HuH-7 (cell line): ENCODE measurements at regions not wholly inside any gene's neighbourhood (a gene's known extent, or its start where the extent isn't known, plus 50 kb on each side); places are given as distances from the start of the nearest gene placed in this dataset.

Experiments
- DNase-seq: peaks from one replicate; pipeline ENCODE4 v3.0.0; 2011; ENCODE audit warnings: low spot score

GRCh38 chr9:81389569-81389993, 299.8 kb downstream of the TLE1 start:
- no peak for DNase-seq

DNA sequence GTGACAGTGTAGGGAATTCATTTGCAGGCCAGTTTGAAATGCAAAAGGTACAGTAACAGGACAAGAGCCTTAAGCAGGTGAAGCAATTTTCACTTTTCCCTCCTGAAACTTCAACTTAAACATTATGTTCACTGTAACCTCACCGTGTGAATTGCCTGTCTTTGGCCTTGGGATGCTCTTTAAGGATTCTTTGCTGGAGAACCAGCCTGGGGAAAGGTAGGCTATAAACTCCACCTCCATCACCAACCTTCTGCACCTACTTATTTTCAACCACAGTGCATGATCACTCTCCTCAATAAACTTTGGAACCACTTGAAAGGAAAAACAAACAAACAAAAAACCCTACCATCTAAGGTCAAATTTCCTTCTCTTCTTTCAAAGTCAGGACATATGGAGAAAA, 300.5 kb downstream of the TLE1 start:
- no peak for DNase-seq

DNA sequence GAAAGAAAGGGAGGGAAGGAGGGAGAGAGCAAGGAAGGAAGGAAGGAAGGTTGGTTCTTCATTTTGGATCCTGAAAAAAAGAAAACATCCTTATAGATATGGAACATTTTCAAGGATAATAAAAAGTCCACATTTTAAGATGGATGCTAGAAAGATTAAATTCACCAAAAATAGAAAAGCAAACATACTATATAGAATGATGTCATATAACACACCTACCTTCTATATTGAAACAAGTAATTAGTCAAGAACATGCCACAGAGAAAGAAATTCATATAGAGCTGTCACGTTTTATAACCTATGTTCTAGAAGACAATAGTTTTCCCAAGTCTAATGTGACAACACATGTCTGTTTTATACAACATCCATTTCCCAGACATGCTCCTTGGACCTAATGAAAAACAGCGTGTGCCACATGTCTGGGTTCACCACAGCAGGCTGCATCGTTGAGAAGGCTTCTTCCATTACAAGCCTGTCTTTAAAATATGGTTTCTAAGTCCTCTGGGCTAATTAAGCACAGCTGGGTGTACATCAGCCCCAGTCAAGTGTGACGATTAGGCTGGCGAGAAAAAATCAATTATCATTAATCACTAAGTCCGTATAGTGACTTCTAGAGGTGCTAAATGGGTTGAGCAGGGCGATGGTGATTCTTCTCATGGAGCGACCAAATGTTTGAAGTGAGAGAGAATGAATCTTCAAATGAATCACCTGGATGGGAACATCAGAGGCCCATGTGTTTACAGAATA, 301.8 kb downstream of the TLE1 start:
- DNase-seq, result no peak

DNA sequence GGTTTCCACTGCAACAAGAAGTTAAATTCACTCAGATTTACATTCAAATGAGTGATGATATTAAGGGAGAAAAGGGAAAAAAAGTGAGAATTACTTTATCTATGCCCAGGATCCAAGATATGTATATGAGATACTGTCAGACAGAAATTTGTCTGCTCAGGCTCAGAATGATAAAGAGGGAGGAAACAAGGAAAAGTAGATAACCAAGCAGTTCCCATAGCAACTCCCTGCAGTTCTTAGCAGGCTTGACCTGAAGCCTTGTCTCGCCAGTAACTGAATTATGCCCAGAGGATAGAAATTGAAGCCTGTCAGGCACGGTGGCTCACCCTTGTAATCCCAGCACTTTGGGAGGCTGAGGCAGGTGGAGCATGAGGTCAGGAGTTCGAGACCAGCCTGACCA, 304.4 kb downstream of the TLE1 start:
- no peak for DNase-seq

DNA sequence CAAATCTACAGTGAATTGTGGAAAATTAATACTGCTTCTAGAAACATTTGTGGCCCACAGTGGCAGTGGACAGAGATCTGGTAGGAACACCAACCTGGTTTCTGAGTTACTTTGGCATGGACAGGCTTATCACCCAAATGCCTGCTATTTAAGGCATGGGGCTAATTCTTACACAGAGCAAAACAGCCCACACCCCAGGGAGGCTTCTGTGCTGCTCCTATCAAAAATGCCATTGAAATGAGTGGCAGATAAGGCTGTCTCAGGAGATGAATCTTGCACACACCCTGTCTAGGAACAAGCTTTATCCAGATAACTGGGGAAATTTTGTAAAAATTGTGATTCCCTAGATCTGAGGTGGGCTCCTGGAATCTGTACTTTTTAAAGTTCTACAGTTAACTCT, 307.1 kb downstream of the TLE1 start:
- DNase-seq, result no peak

- no peak for DNase-seq
These were observed 307.7 kb downstream of the TLE1 start for GRCh38 chr9:81381694-81382093.

DNA sequence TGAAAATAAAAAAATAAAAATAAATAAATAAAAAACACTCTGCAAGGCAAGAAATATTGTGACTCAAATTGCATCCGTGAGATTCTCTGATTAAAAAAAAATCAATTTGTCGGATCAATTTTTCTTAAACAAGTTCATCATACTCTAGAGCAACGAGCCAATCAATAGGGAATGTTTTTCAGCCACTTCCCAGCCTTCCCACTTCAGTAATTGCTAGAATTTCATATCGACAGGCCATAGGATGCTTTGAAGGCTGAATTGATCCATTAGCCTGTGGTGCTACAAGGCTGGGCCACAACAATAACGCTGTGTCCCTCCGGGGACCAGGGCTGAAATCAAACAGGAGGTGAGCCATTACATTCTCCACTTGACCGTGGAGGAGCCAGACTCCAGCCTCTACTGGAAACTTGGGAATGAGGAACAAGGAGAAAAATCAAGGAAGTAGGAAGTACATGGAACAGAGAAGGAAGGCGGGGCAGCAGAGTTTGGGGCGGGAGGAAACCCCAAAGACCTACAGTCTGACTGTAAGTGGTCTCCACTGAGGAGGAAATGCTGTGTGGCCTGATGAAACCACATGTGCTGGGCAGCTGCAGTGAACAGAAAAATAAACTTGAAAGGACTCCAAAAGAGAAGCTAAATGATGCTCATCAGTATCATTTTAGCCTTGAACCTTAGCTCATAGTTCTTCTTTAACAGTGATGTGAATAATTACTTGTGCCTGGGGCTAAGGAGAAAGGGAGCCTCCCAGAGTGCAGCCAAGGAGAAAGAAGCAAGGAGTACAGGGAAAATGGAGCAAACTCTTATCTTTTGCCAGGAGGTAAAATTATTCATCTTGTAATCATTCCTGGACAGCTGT, 308.6 kb downstream of the TLE1 start:
- DNase-seq, result no peak

- no peak for DNase-seq
These were observed 309.7 kb downstream of the TLE1 start for GRCh38 chr9:81379655-81380054.

GRCh38 chr9:81377921-81378320, 311.4 kb downstream of the TLE1 start:
- DNase-seq, result no peak

GRCh38 chr9:81377320-81377719, 312.0 kb downstream of the TLE1 start:
- DNase-seq, result no peak

DNA sequence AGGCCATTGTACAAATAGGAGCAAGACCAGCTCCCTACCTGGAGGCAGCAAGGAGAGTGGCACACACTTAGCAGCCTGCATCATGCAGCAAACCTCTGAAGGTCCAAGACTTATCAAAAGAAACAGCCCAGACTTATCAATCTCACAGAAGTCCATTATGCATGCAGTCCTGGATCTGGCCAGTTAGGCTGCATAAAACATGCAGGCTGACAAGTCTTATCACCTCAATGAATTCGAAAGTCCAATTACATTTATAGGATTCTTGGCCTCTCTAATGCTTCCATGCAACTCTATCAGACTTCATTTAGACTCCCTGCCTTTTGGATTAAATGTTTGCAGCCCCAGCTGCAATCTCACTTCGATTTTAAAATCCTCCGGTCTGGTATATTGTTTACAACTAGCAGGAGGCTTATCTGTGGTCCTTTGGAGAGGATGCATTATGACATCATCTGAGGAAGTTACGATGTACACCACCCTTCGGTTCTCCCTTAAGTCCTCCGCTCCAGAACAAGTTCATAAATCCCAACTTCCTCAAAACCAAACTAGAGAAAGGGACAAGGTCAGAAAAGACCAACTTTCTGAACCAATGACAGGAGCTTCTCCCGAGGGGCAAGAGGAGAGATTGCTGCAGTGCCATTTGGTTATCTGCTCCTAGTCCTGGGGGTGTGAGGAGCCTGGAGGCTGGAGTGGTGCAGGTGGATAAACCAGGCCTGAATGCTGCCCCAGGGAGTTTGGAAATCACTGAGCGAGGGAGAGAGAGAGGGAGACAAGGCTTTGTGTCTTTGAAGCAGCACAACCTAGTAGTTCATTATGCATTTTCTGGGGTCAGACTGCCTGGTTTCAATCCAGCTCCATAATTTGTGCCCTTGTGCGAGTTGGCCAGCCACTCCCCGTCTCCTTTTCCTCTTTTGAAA, 313.9 kb downstream of the TLE1 start:
- no peak for DNase-seq

- no peak for DNase-seq
These were observed 314.7 kb downstream of the TLE1 start for GRCh38 chr9:81374459-81375186.

DNA sequence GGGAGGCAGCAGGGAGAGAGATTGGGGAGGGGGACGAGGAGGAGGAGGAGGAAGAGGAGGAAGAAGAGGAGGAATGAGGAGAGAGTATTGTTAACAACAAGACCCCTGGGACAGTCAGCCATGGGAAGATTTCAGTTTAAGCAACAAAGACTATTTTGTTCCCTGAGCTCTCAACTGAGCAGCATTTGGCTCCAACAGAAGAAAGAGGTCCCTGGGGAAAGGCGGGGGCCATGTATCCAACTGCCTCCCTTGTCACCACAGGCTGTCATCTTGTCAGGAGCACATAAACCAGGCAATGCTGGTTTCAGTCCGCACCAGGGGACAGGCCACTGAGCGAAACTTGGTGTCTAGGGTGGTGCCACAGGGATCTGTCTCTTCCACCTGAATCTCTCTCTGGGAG, 316.1 kb downstream of the TLE1 start:
- DNase-seq, result no peak

DNA sequence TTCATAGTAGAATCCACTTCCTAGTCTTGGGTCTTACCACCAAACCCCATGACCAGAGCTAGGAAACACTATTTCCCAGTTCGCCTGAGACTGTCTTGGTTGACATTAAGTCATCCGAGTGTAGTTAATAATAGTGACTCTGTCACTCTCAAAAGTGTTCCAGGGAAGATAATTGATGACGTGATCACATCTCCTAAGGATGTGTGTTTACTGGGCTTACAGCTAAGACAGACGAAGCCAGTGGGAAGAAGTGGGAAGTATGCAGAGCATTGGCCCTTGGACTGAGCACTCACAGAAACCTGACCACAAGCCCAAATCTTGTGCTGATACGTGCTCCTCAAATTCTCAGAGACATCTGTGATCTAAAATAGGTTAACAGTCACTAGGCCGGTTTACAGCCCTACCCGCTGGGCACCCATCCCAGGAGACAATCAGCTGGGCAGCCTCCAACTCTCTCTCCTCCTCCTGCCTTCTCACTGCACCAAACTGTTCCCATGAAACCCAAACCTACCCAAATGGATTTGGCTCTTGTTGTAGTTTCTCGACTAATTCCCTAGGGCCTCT, 316.6 kb downstream of the TLE1 start:
- no peak for DNase-seq

GRCh38 chr9:81371824-81372223, 317.5 kb downstream of the TLE1 start:
- no peak for DNase-seq

- DNase-seq, result peak; percentile 26
These were observed 318.7 kb downstream of the TLE1 start for GRCh38 chr9:81370650-81371049.

DNA sequence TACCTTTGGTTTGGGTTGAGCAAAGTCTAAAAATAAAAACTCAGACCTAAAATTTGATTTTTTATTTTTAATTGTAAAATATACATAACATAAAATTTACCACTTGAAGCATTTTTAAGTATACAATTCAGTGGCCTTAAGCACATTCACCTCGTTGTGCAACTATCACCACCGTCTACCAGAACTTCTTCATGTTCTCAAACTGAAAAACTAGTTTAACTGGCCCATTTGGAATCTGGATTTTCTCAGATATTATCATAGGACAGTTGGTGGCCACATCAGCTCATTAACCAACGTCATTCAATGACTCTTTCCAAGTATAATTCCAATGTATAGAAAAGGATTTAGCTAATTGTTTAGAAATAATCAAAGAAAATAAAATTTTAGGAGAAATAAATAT, 319.3 kb downstream of the TLE1 start:
- no peak for DNase-seq

DNA sequence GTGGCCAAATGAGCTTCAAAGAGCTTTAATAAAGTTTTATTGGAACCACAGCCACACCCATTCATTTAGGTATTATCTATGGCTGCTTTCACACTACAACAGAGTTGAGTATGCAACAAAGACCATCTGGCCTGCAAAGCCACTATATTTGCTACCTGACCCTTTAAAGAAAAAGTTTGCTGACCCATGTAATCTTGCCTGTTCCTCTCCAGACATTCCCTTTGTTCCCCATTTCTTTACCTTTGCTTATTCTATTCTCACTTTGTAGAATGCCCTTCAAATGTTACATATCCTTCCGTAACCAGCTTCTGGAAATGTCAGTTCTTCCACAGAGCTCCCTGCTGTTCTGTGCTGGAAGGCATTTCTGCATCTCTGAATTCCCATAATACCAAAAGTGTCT, 320.2 kb downstream of the TLE1 start:
- no peak for DNase-seq

DNA sequence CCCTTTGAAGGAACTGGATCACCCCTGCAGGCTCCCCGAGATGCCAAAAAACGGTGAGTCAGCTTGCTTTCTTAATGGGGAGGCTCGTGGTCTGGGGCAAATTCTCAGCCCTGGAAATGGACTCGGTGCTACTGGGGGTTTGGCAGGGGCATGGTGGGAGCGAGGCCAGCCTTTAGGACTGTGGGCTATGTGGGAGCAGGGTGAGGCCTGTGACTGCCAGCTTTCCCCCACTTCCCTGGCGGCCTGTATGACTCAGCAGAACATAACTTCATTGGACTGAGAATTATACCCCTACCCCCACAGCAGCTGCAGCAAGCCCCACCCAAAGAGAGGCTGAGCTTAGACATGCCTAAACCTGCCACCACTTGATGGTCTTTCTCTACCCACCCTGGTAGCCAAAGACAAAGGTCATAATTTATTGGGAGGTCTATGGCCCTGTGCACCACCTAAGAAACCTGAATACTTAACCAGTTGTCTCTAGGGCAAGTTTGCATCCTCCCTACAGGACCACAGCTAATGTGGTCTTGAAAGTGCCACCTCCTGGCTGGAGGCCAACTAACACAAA, 325.3 kb downstream of the TLE1 start:
- no peak for DNase-seq

DNA sequence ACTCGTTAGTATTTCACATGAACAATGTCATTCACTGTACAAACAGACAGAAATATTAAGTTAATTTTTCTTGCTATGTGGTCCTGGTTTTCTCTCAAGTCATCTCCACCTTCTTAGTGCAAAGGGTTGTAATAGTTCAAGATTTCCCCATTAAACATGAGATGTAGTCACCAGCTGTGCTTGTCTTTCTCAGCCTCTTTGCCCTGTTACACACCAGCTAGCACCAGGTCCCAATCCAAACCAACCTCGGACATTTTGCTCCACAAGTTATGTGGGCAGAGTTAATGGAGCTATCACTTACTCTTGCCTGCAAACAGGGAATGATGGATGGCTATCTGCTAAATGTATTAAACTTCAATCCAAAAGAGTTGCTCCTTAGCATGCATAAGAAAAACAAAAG, 328.1 kb downstream of the TLE1 start:
- DNase-seq, result no peak

DNA sequence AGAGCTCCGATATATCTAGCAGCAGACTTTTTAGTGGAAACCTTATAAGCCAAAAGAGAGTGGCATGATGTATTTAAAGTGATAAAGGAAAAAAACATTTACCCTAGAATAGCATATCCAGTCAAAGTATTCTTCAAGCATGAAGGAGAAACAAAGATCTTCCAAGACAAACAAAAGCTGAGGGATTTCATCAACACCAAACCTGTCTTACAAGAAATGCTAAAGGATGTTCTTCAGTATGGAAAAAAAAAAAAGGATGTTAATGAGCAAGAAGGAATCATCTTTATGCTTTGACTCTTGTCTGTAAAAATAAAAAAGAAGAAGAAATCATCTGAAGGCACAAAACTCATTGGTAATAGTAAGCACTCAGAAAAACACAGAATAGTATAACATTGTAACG, 338.2 kb downstream of the TLE1 start:
- DNase-seq, result no peak
